ENCODE measurements at regions not wholly inside any gene's neighbourhood (a gene's known extent, or its start where the extent isn't known, plus 50 kb on each side); places are given as distances from the start of the nearest gene placed in this dataset.
"Not testable (repeated sequence)": the region's sequence is repeated elsewhere in the genome, so short reads cannot be mapped to it uniquely, and the experiment has no call there.

- no peak for DNase-seq (ENCODE audit: low spot score)
Observed at GRCh38 chr11:127866109-127866508, 721.2 kb downstream of the ETS1 start.

GRCh38 chr11:127864861-127865260, 722.5 kb downstream of the ETS1 start:
- DNase-seq (ENCODE audit: low spot score): no peak

DNA sequence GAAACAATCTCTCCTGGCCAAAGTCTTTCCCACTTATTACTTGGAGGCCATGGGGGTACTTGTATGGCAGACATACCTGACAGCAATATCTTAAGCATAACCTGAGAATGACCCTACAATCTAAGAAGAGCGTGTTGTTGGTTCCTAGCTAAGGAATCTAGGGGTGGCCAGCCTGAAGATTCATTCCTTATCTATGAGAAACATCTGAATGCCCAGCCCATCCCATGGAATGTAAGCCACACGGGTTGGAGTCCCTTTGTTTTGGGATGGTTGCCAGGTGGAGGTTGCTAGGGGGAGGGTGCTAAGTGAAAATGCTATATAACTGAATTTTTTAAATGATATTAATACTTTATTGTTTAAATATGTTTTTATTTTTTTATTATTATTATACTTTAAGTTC, 725.0 kb downstream of the ETS1 start:
- no peak for DNase-seq (ENCODE audit: low spot score)

GRCh38 chr11:127859941-127860354, 727.4 kb downstream of the ETS1 start:
- DNase-seq (ENCODE audit: low spot score): no peak

- no peak for DNase-seq (ENCODE audit: low spot score)
Observed at GRCh38 chr11:127844876-127845275, 742.5 kb downstream of the ETS1 start.

DNA sequence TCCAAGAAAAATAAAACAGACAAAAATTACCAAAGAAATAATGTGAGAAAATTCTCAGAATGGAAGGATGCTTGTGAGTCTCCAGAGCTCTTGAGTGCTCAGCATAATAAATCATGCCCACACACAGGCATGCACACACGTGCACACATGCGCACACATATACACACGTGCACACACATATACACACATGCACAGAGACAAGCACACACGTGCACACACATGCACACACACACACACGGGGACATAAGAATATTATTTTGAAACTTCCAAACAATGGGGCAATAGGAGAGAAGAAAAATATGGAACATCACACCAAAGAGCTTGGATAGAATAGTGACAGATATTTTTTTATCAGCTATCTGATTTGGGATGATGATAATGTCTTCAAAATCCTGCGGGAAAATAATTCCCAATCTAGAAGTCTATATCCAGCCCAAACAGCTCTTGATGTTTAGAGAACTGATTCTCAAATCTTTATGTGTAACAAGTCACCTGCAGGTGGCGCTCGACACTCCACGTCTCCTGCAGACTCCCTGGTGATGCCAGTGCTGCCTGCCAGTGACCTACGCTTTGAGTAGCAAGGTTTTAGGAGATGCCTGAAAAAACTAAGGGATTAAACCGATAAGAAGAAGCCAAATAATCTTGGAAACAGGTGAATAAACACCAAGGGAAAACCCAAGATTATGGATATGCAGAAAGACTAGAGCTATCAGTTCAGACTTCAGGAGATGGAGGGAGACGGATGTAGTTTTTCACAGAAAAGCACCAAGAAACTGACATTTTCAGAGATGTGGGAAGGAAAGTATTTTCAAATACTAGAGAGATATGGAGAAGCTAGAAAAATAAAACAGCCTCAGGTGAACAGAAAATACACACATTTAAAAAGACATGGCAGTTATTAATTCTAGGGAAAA, 743.6 kb downstream of the ETS1 start:
- DNase-seq (ENCODE audit: low spot score): peak; percentile 74

GRCh38 chr11:127825183-127825582, 762.2 kb downstream of the ETS1 start:
- no peak for DNase-seq (ENCODE audit: low spot score)

DNA sequence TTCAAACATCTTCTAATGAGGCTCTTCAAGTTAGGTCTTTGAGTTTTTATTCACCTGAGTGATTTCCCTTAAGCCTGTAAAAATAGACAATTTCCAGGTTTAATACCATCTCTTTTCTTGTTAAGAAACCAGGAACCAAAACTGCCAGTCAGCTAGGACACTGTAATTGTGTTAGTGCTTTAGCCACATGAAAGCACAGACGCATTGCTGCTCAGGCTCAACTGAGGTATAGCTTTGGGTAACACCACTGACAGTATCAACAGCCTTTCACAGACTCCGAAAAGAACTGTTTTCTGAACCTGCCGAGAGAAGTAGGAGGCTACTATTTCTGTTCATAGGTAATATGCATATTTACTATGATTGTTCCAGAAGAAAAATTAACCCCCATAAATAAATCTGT, 768.7 kb downstream of the ETS1 start:
- no peak for DNase-seq (ENCODE audit: low spot score)

DNA sequence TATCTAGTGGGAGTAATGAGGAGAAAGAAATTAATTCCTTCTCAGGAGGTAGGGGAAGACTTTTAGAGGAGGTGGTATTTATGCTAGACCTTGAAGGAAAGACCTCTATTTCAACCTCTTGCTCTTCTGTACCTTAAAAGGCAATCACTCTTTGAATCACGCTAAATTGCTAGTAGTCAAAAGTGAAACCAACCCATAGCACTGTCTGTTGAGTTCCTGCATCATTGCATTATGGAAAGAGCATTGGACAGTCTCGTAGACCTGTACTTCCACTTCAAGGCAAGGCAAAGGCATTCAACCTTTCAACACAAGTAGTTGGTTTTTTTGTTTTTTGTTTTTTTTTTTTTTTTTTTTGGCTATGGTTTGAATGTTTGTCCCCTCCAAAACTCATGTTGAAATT, 770.4 kb downstream of the ETS1 start:
- DNase-seq (ENCODE audit: low spot score): no peak

DNA sequence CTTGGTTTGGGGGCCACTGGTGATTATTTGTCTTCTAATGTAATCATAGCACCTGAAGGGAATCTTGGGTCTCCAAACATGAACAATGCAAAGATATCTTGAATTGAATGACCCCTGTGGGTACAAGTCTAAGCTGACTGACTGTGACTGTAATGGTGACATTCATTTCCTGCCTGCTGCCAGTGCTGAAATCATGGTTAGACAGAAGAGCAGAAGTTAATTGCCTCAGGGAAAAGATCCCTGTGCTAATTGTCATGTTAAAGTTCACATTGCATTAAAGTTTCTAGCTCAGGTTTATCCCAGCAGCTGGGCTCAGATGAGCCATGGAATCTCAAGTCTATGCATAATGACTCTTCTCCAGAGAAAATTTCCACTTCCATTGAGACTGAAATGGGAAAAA, 772.0 kb downstream of the ETS1 start:
- no peak for DNase-seq (ENCODE audit: low spot score)

DNA sequence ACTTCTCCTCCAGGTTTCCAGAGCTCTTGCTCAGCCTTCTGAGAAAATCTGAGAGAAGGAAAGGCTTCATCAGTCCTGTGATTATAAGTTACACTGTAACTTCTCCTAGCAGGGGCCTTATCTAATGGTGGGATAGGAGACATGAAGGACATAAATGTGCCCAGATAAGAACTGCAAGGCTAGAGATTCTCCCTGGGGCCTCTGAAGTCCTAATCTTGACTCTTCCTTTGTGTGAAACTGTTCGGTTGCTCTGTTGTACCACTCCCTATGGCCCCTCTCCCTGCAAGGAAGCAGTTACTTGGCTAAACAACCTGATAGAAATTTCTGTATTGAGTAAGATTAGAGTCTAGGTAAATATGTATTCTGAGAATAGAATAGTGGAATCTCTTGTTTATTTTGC, 780.9 kb downstream of the ETS1 start:
- DNase-seq (ENCODE audit: low spot score): no peak

- DNase-seq (ENCODE audit: low spot score): no peak
Observed at GRCh38 chr11:127805771-127806170, 781.6 kb downstream of the ETS1 start.

GRCh38 chr11:127804747-127805400, 782.5 kb downstream of the ETS1 start:
- DNase-seq (ENCODE audit: low spot score): no peak

- DNase-seq (ENCODE audit: low spot score): no peak
Observed at GRCh38 chr11:127803755-127804154, 783.6 kb downstream of the ETS1 start.

DNA sequence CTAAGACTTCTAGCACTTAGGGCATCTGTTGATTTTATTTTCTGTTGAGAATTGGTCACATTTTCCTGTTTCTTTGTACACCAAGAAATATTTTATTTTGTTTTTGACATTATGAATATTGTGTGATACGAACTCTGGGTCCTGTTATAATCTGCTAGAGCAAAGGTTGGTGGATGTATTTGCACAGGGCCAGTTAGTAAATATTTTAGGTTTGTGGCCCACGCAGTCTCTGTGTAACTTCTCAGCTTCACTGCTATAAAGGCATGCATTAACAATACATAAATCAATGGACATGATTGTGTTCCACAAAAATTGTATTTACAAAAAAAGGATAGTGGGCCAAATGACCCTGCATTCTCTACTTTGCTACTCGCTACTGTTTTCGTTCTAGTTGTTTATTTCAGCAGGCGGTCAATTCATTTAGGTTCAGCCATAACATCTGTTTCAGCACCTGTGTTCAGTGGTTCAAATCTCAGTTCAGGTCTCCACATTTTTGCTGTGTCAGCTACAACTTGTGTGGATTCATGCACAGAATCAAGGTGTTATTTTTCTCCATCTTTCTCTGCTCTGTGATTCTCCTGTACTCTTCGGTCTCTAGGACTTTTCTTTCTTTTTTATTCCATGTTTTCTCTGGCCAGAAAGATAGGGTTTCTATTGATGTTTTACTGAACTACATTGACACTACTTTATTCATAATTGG, 786.2 kb downstream of the ETS1 start:
- no peak for DNase-seq (ENCODE audit: low spot score)

DNA sequence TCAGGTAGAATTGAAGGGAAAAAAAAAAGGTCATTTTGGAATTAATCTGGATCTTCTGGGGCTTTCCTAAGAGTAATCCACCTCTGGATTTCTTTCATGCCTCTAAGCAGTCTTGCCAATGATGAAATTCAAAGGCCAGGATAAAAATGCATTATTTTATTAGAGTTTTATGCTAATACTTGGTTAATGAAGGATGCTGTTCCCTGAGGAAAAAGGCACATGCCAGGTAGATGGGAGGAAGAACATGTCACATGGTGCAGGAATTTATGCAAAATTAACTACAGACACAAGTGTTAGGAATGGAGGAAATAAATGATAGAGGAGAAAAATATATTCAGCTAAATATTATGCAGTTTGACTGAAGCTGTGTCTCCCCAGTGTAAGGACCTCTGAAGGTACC, 792.0 kb downstream of the ETS1 start:
- DNase-seq (ENCODE audit: low spot score): no peak

- DNase-seq (ENCODE audit: low spot score): no peak
Observed at GRCh38 chr11:127791844-127792243, 791.3 kb upstream of the KIRREL3 start.

DNA sequence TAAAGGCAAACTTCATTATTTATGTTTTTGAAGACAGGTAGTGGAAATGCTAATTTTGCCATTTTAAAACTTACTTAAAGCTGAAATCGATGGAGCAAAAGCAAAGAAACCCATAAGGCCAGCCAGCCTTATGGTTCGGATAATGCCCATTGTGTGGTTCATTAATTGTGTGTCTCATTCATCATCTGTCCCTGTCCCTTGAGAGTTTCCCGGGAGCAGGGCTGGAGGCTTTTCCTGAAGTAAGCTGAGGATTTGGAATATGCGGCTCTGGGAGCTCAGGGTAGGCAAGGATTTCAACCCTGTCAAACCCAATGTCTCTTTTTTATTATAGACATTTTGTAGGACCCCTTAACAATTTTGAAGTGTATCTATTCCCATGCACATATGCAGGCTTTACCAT, 790.0 kb upstream of the KIRREL3 start:
- no peak for DNase-seq (ENCODE audit: low spot score)

DNA sequence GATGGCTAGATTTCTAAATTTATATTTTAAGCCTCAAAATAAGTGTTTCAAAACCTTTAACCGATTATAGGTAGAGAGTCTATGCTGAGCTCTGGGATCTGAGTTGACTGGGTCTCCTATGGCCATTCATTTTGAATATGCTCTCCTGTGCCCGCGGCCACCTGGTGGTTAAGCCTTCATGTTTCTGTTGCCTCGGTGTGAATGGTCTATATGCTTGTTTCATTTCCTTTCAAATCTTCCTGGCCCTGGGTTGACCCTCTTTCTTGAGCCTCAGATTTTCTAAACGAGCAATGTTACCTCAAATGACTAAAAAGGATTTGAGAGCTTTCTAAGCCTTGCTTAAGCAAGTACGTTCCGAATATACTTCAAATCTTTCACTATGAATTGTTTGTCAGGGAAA, 789.4 kb upstream of the KIRREL3 start:
- DNase-seq (ENCODE audit: low spot score): no peak

DNA sequence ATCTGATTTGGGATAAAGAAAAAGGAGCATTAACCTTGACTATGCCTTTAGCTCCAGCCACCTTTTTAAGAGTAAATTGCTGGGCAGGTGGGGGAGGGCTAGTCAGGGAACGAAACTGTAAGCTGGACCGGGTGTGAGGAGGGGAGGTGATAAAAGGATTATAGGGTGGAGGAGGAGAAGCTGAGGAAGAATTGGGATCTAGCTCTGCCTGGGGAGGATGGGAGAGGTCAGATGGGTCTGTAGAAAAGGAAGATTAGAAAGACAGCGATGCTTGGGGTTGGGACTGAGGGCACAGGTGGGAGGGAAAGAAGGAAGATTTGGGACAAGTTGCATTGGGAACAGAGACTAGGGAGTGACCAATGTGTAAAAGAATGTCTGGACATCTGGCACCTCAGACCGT, 772.4 kb upstream of the KIRREL3 start:
- not testable (repeated sequence) for DNase-seq (ENCODE audit: low spot score)

DNA sequence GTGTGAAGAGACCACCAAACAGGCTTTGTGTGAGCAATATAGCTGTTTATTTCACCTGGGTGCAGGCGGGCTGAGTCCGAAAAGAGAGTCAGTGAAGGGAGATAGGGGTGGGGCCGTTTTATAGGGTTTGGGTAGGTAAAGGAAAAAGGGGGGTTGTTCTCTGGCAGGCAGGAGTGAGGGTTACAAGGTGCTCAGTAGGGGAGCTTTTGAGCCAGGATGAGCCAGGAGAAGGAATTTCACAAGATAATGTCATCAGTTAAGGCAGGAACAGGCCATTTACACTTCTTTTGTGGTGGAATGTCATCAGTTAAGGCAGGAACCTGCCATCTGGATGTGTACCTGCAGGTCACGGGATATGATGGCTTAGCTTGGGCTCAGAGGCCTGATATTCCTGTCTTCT, 768.4 kb upstream of the KIRREL3 start:
- not testable (repeated sequence) for DNase-seq (ENCODE audit: low spot score)

DNA sequence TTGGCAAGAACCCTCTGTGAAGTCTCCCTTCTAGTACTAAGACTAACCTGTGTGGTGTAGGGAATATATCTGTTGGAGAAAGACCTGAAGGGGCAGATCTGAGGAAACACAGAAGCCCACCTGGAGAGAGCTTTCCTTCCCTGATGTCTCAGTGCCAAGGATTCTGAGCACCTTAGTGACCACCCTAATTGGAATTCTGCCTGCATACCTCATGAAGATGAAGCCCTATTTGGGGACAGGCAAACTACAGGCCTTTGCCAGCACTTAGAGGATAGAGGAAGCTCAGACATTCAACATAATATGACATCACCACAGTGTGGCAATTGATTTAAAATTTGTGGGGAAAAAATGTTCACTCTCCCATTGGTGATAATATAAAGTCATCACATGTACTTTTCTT, 766.2 kb upstream of the KIRREL3 start:
- DNase-seq (ENCODE audit: low spot score): no peak
